HepG2 (cell line): ENCODE measurements at regions not wholly inside any gene's neighbourhood (a gene's known extent, or its start where the extent isn't known, plus 50 kb on each side); places are given as distances from the start of the nearest gene placed in this dataset.

Experiments
- ATAC-seq: fragments of 200-7000 bp; cut with Tn5 transposase; 3 replicates; pipeline ENCODE4 v1.9.1; 2020; ENCODE audit warnings: mild to moderate bottlenecking, moderate library complexity
- BruUV-seq: library from RNA; stranded (reverse); fragments of 400-500 nt; replicated peaks from 2 replicates; lab custom pipeline; 2021; lab: Mats Ljungman, UMichigan
- CTCF ChIA-PET: fragments of 300-600 bp; formaldehyde crosslinking; extraction: SDS; loops from one replicate; lab custom pipeline; 2021; ENCODE audit warnings: low total read pairs, inconsistent platforms, low intra/inter-chr PET ratio; lab: Yijun Ruan, JAX
- POLR2A ChIA-PET: fragments of 350-600 bp; sonication (Branson Sonifier 250); formaldehyde crosslinking; loops from one replicate; lab custom pipeline; 2020; ENCODE audit warnings: antibody characterized with exemption, inconsistent platforms; lab: Yijun Ruan, JAX
- DNase-seq: peaks from one replicate; pipeline ENCODE4 v3.0.0-alpha.2; 2015; ENCODE audit warnings: low spot score
- FAIRE-seq: peaks from 3 replicates; lab custom pipeline; 2011; peaks lifted over from hg19 to GRCh38; lab: Jason Lieb, UNC
- H2AFZ ChIP-seq: one replicate; pipeline ENCODE4 v1.6.1; 2011; ENCODE audit warnings: low read length, inconsistent platforms
- H3K27ac ChIP-seq: fragments of 300-600 bp; 3 replicates; pipeline ENCODE4 v1.8.0; 2011; ENCODE audit warnings: mixed run types, mild to moderate bottlenecking, mixed read lengths, low read length, inconsistent platforms; ENCODE audit not compliant: insufficient read depth; ENCODE audit errors: extremely low read length
- H3K27me3 ChIP-seq, 2 experiments: fragments of 200-600 bp in 1 of 2; 2 replicates in 1 of 2; 3 replicates in 1 of 2; pipeline versions ENCODE4 v1.6.0 to v1.8.0; 2011; ENCODE audit warnings: low read length in 2 of 2, mild to moderate bottlenecking in 2 of 2, moderate library complexity in 2 of 2, inconsistent platforms in 1 of 2; ENCODE audit not compliant: insufficient read depth in 2 of 2, control insufficient read depth in 1 of 2
- H3K36me3 ChIP-seq, 2 experiments: fragments of 200-600 bp in 1 of 2; replicated peaks in 1 of 2; 2 replicates in 1 of 2; 3 replicates in 1 of 2; pipeline versions ENCODE4 v1.5.1 to v1.8.0; 2011; ENCODE audit warnings: low read length in 2 of 2, inconsistent platforms in 1 of 2; ENCODE audit not compliant: insufficient read depth in 2 of 2, control insufficient read depth in 1 of 2
- H3K4me1 ChIP-seq: 2 replicates; pipeline ENCODE4 v1.5.1; 2012; ENCODE audit warnings: low read length, inconsistent platforms; ENCODE audit not compliant: insufficient read depth
- H3K4me2 ChIP-seq: 2 replicates; pipeline ENCODE4 v1.6.0; 2011; ENCODE audit warnings: low read depth, low read length, inconsistent platforms
- H3K4me3 ChIP-seq, 3 experiments: fragments of 200-600 bp in 1 of 3; sonication (generic), shearing (Covaris generic) in 1 of 3; replicated peaks in 1 of 3; 2 replicates each; pipeline ENCODE4 v1.5.1; 2011 to 2016; ENCODE audit warnings: low read length in 3 of 3, inconsistent platforms in 2 of 3, low read depth in 2 of 3, mild to moderate bottlenecking in 2 of 3, control low read depth in 1 of 3, mixed read lengths in 1 of 3; ENCODE audit not compliant: insufficient read depth in 1 of 3
- H3K79me2 ChIP-seq: one replicate; pipeline ENCODE4 v1.6.1; 2011; ENCODE audit warnings: low read length, inconsistent platforms; ENCODE audit not compliant: insufficient read depth
- H3K9ac ChIP-seq: 2 replicates; pipeline ENCODE4 v1.6.0; 2011; ENCODE audit warnings: mild to moderate bottlenecking, low read depth, low read length, inconsistent platforms; ENCODE audit not compliant: insufficient read depth
- H3K9me3 ChIP-seq: 2 replicates; pipeline ENCODE4 v1.5.1; 2012; ENCODE audit warnings: mild to moderate bottlenecking, low read length
- H4K20me1 ChIP-seq: 2 replicates; pipeline ENCODE4 v1.6.0; 2011; ENCODE audit warnings: inconsistent platforms, mild to moderate bottlenecking, low read length, moderate library complexity; ENCODE audit not compliant: insufficient read depth
- ATRX ChIP-seq: sonication (generic); formaldehyde crosslinking; IDR thresholded peaks from 2 replicates; pipeline ENCODE4 v1.4.0; 2020; ENCODE audit warnings: missing genetic modification reagents, borderline replicate concordance
- EEA1 ChIP-seq: sonication (generic); formaldehyde crosslinking; IDR thresholded peaks from 2 replicates; pipeline ENCODE4 v1.5.1; 2020; ENCODE audit warnings: mild to moderate bottlenecking, missing genetic modification reagents, borderline replicate concordance
- KDM3A ChIP-seq: IDR thresholded peaks from 2 replicates; pipeline ENCODE4 v1.6.1; 2018; ENCODE audit warnings: low read depth, missing compliant biosample characterization
- MED13 ChIP-seq: sonication (generic); formaldehyde crosslinking; IDR thresholded peaks from 2 replicates; pipeline ENCODE4 v1.5.0; 2020; ENCODE audit warnings: missing genetic modification reagents
- MTF1 ChIP-seq: sonication (generic); formaldehyde crosslinking; IDR thresholded peaks from 2 replicates; pipeline ENCODE4 v1.5.0; 2020; ENCODE audit warnings: missing genetic modification reagents
- NFYC ChIP-seq: IDR thresholded peaks from 2 replicates; pipeline ENCODE4 v1.6.1; 2016; ENCODE audit warnings: missing genetic modification reagents, missing compliant biosample characterization
- TBP ChIP-seq: sonication (generic); formaldehyde crosslinking; IDR thresholded peaks from 2 replicates; pipeline ENCODE4 v1.5.0; 2020; ENCODE audit warnings: missing genetic modification reagents
- ZNF10 ChIP-seq: sonication (generic); formaldehyde crosslinking; IDR thresholded peaks from 2 replicates; pipeline ENCODE4 v1.4.0; 2020; ENCODE audit warnings: mild to moderate bottlenecking, low read depth, missing genetic modification reagents, borderline replicate concordance
- ZNF569 ChIP-seq: sonication (generic); formaldehyde crosslinking; IDR thresholded peaks from 2 replicates; pipeline ENCODE4 v1.5.0; 2020; ENCODE audit warnings: mild to moderate bottlenecking, missing genetic modification reagents, moderate library complexity, borderline replicate concordance
- WGBS: methylation state at CpG from one replicate; pipeline ENCODE4 v1.1.6; 2017; ENCODE audit warnings: low lambda C conversion rate; 5-methylcytosine and 5-hydroxymethylcytosine counted together
- in situ Hi-C: cut with HindIII; loops from 2 replicates; pipeline ENCODE4 v1.10.0; 2017; ENCODE audit warnings: low pct_unique_long_range_greater_than_20kb; ENCODE audit not compliant: extremely low pct_ligation_motif_present
- intact Hi-C: fragments of 100-400 bp; cut with micrococcal nuclease; formaldehyde crosslinking; loops from one replicate; pipeline ENCODE4 v1.10.0; 2022; ENCODE audit not compliant: unreplicated experiment
- TF ChIP-seq, protein P1 (sequence below): sonication (generic); formaldehyde crosslinking; IDR thresholded peaks from 2 replicates; pipeline ENCODE4 v1.4.0; 2020; ENCODE audit warnings: missing genetic modification reagents

DNA sequence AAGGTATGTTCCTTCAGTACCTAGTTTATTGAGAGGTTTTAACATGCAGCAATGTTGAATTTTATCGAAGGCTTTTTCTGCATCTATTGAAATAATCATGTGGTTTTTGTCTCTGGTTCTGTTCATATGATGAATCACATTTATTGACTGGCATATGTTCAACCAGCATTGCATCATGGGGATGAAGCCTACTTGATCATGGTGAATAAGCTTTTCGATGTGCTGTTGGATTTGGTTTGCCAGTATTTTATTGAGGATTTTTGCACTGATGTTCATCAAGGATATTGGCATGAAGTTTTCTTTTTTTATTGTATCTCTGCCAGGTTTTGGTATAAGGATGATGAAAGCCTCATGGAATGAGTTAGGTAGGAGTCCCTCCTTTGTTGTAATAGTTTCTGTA, 204.0 kb upstream of the GNAI1 start:
- H3K9ac ChIP-seq: no peak overlapping the region
- ATAC-seq (no peak), DNase-seq (no peak)
- H3K4me1 ChIP-seq: peaks cover 11% of the 10 kb centered on the region; the same call in 1 of the 2 replicates
- 23% methylated on average over 2 of the region's 2 CpGs for WGBS
- no peak overlapping the region for H2AFZ ChIP-seq
- no peaks in the 10 kb centered on the region for H3K27me3 ChIP-seq
- H3K4me3 ChIP-seq: no peak overlapping the region
- no peak overlapping the region for H3K4me2 ChIP-seq
- POLR2A ChIA-PET: no interaction called here
- no peak for TF ChIP-seq MTF1 (CRISPR knock-in tag)
- TF ChIP-seq TBP: no peak
- TF ChIP-seq ATRX (CRISPR knock-in tag): no peak
- TF ChIP-seq ZNF569 (CRISPR knock-in tag): no peak
- no peak for TF ChIP-seq MED13 (CRISPR knock-in tag)
- TF ChIP-seq KDM3A (CRISPR knock-in tag): no peak
- TF ChIP-seq ZNF10 (CRISPR knock-in tag): no peak
- TF ChIP-seq, protein P1, sequence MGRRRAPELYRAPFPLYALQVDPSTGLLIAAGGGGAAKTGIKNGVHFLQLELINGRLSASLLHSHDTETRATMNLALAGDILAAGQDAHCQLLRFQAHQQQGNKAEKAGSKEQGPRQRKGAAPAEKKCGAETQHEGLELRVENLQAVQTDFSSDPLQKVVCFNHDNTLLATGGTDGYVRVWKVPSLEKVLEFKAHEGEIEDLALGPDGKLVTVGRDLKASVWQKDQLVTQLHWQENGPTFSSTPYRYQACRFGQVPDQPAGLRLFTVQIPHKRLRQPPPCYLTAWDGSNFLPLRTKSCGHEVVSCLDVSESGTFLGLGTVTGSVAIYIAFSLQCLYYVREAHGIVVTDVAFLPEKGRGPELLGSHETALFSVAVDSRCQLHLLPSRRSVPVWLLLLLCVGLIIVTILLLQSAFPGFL (CRISPR knock-in tag): no peak
- no peak for TF ChIP-seq NFYC
- no peak for TF ChIP-seq EEA1 (CRISPR knock-in tag)
- TF ChIP-seq, all 625 proteins: peak for 0
- Histone ChIP-seq H3K79me2 (no peaks in the 10 kb centered on the region), H3K9me3 (no peaks in the 10 kb centered on the region), H4K20me1 (no peaks in the 10 kb centered on the region), H3K36me3 (no peaks in the 10 kb centered on the region), H3K27ac (no peak overlapping the region)
- intact Hi-C loops (no loop called here), in situ Hi-C loops (no loop called here)
- BruUV-seq: no TSS peak
- FAIRE-seq: no peak
- CTCF ChIA-PET: no interaction called here
